ENCODE measurements at regions not wholly inside any gene's neighbourhood (a gene's known extent, or its start where the extent isn't known, plus 50 kb on each side); places are given as distances from the start of the nearest gene placed in this dataset.

DNA sequence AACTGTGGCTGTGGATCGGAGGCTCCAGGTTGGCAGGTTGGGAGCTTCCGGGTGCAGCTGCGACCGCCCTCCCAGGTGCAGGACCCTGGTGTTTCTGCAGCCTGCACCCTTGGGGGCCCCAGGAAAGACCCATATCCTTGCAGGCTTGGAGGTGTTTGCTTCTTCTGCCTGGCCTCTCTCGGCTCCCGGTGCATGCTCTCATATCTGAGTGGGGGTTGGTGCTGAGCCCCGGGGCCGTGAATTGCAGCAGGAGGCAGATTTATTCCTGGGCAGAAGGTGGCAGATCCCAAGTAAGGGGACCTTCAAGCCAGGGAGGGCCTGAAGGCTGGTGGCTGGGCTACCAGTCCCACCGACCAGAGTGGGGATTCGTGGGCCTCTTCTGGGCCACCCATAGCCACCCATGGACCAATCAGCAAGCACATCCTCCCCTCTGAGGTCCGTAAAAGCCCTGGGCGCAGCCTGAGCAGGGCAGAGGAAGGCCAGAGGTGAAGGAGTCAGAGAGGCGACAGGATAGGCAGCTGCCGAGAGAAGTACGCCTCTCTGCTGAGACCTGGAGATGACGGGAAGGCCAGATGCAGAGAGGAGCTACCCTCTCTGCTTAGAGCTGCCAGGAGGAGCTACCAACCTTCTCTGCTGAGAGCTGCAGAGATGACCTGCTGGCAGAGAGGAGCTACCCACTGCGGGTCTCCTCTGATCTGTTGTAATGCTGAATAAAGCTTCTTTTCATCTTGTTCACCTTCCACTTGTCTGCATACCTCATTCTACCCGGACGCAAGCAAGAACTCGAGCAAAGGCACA is 1279.0 kb upstream of the LRRTM1 start:
- Histone ChIP-seq H3K9me1 (ENCODE audit: control insufficient read depth, insufficient read depth, low read length) (no peaks in the 10 kb centered on the region), H3K27me3 (ENCODE audit: control insufficient read depth in 2 of 2, insufficient read depth in 2 of 2, low read length in 2 of 2) (no peaks in the 10 kb centered on the region), H3K4me2 (ENCODE audit: insufficient read depth, low read length) (no peak overlapping the region), H3K4me3 (no peak overlapping the region), H4K20me1 (replicated peaks; ENCODE audit: control insufficient read depth, insufficient read depth, low read length) (no peaks in the 10 kb centered on the region), H3K4me1 (replicated peaks in 1 of 2; ENCODE audit: control insufficient read depth in 2 of 2, insufficient read depth in 2 of 2, low read length in 2 of 2) (no peaks in the 10 kb centered on the region), H3K79me2 (ENCODE audit: control insufficient read depth, insufficient read depth, low read length) (no peaks in the 10 kb centered on the region), H3K36me3 (ENCODE audit: control insufficient read depth, insufficient read depth, low read length) (no peaks in the 10 kb centered on the region), H3K27ac (ENCODE audit: extremely low read depth, low read depth, low read length) (no peak overlapping the region), H2AFZ (ENCODE audit: low read depth, low read length) (no peak overlapping the region), H3K9me3 (replicated peaks; ENCODE audit: control insufficient read depth, insufficient read depth, low read depth, low read length) (no peaks in the 10 kb centered on the region), H3K9ac (ENCODE audit: insufficient read depth in 1 of 2, low read depth in 2 of 2, low read length in 2 of 2) (no peak overlapping the region)
- intact Hi-C loops (cut with micrococcal nuclease): no loop called here
- TF ChIP-seq PRPF4 (IDR thresholded peaks at IDR 0.05; ENCODE audit: insufficient read depth, low read depth, low read length, poor library complexity, severe bottlenecking) (no peak), KDM4B (IDR thresholded peaks at IDR 0.05; ENCODE audit: borderline replicate concordance in 2 of 2, low read depth in 1 of 2) (no peak), CBX8 (IDR thresholded peaks at IDR 0.05; ENCODE audit: borderline replicate concordance, extremely low read depth, low read depth, low read length, poor library complexity, severe bottlenecking) (no peak), ZKSCAN3 (CRISPR knock-in tag; IDR thresholded peaks at IDR 0.05) (no peak), NONO (IDR thresholded peaks at IDR 0.05; ENCODE audit: low read depth in 2 of 2, low read length in 1 of 2) (no peak), TGIF2 (CRISPR knock-in tag; IDR thresholded peaks at IDR 0.05) (no peak)
- ChIA-PET CTCF (ENCODE audit: low intra/inter-chr PET ratio) (no interaction called here), POLR2A (interaction anchor here (0.6 kb wide), 1 partner anchor 15 kb away, joined by 3 read pairs; no protein-coding TSS in a partner anchor)
- ATAC-seq (no peak), DNase-seq (ENCODE audit: extremely low read depth in 1 of 4, low spot score in 3 of 4) (no peak), FAIRE-seq (no peak)
- BruUV-seq (replicated peaks): no TSS peak
- in situ Hi-C loops (cut with MboI): no loop called here
- 13% methylated on average over 19 of the region's 20 CpGs for WGBS (ENCODE audit: insufficient coverage, low coverage, missing lambda C conversion rate)
